Endodermal cell (in vitro differentiated cells): ENCODE measurements at regions not wholly inside any gene's neighbourhood (a gene's known extent, or its start where the extent isn't known, plus 50 kb on each side); places are given as distances from the start of the nearest gene placed in this dataset.

Experiments
- DNase-seq: peaks from one replicate; pipeline ENCODE4 v3.0.0-alpha.2; 2017
- H3K27ac ChIP-seq: 2 replicates; pipeline ENCODE4 v1.5.1; 2013; ENCODE audit warnings: mild to moderate bottlenecking, low read depth, low read length, moderate library complexity
- H3K27me3 ChIP-seq: 2 replicates; pipeline ENCODE4 v1.6.1; 2013; ENCODE audit warnings: mild to moderate bottlenecking, low read length, moderate library complexity; ENCODE audit not compliant: insufficient read depth, control insufficient read depth, poor library complexity, severe bottlenecking
- H3K36me3 ChIP-seq: 2 replicates; pipeline ENCODE4 v1.7.0; 2013; ENCODE audit warnings: mild to moderate bottlenecking, low read length, moderate library complexity; ENCODE audit not compliant: control insufficient read depth, insufficient read depth
- H3K4me1 ChIP-seq: one replicate; pipeline ENCODE4 v1.7.0; 2013; ENCODE audit warnings: low read length; ENCODE audit not compliant: control insufficient read depth, insufficient read depth
- H3K4me3 ChIP-seq: 2 replicates; pipeline ENCODE4 v1.5.1; 2013; ENCODE audit warnings: mild to moderate bottlenecking, low read length, moderate library complexity
- H3K9ac ChIP-seq: 2 replicates; pipeline ENCODE4 v1.6.1; 2013; ENCODE audit warnings: mild to moderate bottlenecking, low read length, moderate library complexity; ENCODE audit not compliant: poor library complexity, severe bottlenecking; ENCODE audit errors: extremely low read depth
- H3K9me3 ChIP-seq: 2 replicates; pipeline ENCODE4 v1.6.1; 2013; ENCODE audit warnings: mild to moderate bottlenecking, low read length, moderate library complexity; ENCODE audit not compliant: control insufficient read depth
- H3K27ac Mint-ChIP-seq: 2 replicates; pipeline ENCODE4 v1.8.0; 2020; ENCODE audit warnings: mixed read lengths
- H3K27me3 Mint-ChIP-seq: 2 replicates; pipeline ENCODE4 v1.8.0; 2021; ENCODE audit warnings: mild to moderate bottlenecking, mixed read lengths; ENCODE audit not compliant: insufficient read depth
- H3K36me3 Mint-ChIP-seq: 2 replicates; pipeline ENCODE4 v1.8.0; 2020; ENCODE audit warnings: low read depth, mixed read lengths
- H3K4me1 Mint-ChIP-seq: 2 replicates; pipeline ENCODE4 v1.8.0; 2020; ENCODE audit warnings: mixed read lengths
- H3K4me3 Mint-ChIP-seq: 2 replicates; pipeline ENCODE4 v1.8.0; 2020; ENCODE audit warnings: mild to moderate bottlenecking, moderate library complexity, mixed read lengths
- H3K9me3 Mint-ChIP-seq: 2 replicates; pipeline ENCODE4 v1.8.0; 2020; ENCODE audit warnings: mild to moderate bottlenecking, mixed read lengths
- CTCF ChIP-seq: fragments of 200-600 bp; sonication (generic); conservative IDR thresholded peaks from 2 replicates; pipeline ENCODE4 v1.5.0; 2021; ENCODE audit warnings: antibody characterized with exemption, mild to moderate bottlenecking
- WGBS, 2 experiments: methylation state at CpG; one replicate each; pipeline versions ENCODE4 v1.1.5 to v1.1.7; 2013; ENCODE audit warnings: missing lambda C conversion rate in 2 of 2, mixed read lengths in 1 of 2; ENCODE audit not compliant: insufficient coverage in 1 of 2, insufficient read length in 1 of 2; 5-methylcytosine and 5-hydroxymethylcytosine counted together

DNA sequence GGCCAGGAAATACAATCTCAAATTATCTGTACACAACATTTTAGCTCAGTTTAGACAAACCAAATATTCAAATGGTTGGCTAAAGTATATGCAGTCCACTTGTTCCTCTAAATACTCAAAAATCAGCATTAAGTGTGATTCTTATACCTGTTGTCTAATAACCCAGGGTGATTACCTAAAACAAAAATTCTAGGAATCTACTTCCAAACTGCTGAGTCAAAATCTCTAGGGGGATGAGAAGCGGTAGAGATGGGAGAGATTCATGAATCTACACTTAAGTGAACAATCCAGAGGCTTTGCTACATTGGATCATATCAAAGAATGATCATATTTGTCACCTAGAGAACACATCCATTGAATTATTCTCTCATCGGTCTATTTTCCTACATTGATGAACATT lies 420.9 kb upstream of the PKDCC start:
- 100% methylated on average over 1 of the region's 2 CpGs; no CpG with 5 or more reads in 1 of the 2 experiments for WGBS, 2 experiments
- no peak overlapping the region for H3K4me3 Mint-ChIP-seq
- no peaks in the 10 kb centered on the region for H3K27me3 Mint-ChIP-seq
- Histone ChIP-seq H3K27ac (no peak overlapping the region), H3K4me3 (no peak overlapping the region), H3K27me3 (peaks cover 13% of the 10 kb centered on the region), H3K36me3 (no peaks in the 10 kb centered on the region), H3K9me3 (no peaks in the 10 kb centered on the region), H3K4me1 (no peaks in the 10 kb centered on the region), H3K9ac (no peak overlapping the region)
- H3K9me3 Mint-ChIP-seq: no peaks in the 10 kb centered on the region
- H3K36me3 Mint-ChIP-seq: no peaks in the 10 kb centered on the region
- no peaks in the 10 kb centered on the region for H3K4me1 Mint-ChIP-seq
- H3K27ac Mint-ChIP-seq: no peak overlapping the region
- no peak for DNase-seq
- TF ChIP-seq CTCF: no peak

DNA sequence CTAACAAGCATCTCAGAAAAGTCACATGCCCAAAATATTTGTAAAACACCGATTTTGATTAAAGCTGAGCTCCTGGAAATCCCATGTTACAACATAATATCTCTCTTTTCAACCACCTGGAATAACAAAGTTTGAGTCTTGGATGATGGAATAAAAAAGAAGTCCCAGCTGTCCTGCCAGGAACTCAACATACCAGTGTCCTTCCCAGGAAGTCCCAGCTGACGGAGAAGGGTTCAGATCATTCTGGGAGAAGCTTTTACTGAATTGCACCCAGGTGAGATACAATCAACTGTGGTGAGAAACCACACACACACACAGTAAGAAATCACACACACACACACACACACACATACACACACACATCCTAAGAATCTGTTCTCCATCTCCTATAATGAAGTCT lies 413.1 kb upstream of the PKDCC start:
- H3K36me3 ChIP-seq: no peaks in the 10 kb centered on the region
- no peaks in the 10 kb centered on the region for H3K9me3 Mint-ChIP-seq
- no peaks in the 10 kb centered on the region for H3K36me3 Mint-ChIP-seq
- DNase-seq: no peak
- no peak for TF ChIP-seq CTCF
- 90% methylated on average over 2 of the region's 2 CpGs; no CpG with 5 or more reads in 1 of the 2 experiments for WGBS, 2 experiments
- no peak overlapping the region for H3K4me3 Mint-ChIP-seq
- no peak overlapping the region for H3K27ac Mint-ChIP-seq
- no peak overlapping the region for H3K9ac ChIP-seq
- H3K9me3 ChIP-seq: no peaks in the 10 kb centered on the region
- no peak overlapping the region for H3K4me3 ChIP-seq
- no peaks in the 10 kb centered on the region for H3K27me3 Mint-ChIP-seq
- no peaks in the 10 kb centered on the region for H3K4me1 Mint-ChIP-seq
- H3K4me1 ChIP-seq: no peaks in the 10 kb centered on the region
- peaks cover 11% of the 10 kb centered on the region for H3K27me3 ChIP-seq
- no peak overlapping the region for H3K27ac ChIP-seq

DNA sequence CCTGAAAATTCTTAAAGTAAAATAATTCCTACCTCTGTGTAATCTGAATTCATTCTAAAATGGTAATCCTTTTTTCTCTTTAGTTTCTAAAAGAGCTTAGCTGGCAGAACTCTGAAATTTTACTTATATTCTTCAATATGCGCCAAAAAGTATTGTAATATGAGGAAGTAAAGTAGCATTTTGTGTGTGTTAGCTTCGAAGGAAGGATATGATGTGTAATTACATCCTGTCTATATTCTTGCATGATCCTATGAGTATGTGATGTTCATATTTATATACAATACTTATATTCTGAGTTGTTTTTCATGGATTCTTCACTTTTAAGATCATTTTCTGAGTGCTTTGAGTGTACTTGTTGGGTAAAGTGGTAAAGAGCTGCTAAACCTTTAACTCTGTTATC lies 402.9 kb upstream of the PKDCC start:
- no peak overlapping the region for H3K27ac Mint-ChIP-seq
- Histone ChIP-seq H3K27ac (no peak overlapping the region), H3K36me3 (no peaks in the 10 kb centered on the region), H3K9ac (no peak overlapping the region), H3K9me3 (no peaks in the 10 kb centered on the region), H3K4me3 (no peak overlapping the region), H3K27me3 (no peaks in the 10 kb centered on the region), H3K4me1 (no peaks in the 10 kb centered on the region)
- no peaks in the 10 kb centered on the region for H3K9me3 Mint-ChIP-seq
- DNase-seq: no peak
- H3K4me3 Mint-ChIP-seq: no peak overlapping the region
- 100% methylated on average over 1 to 2 of the region's 2 CpGs for WGBS, 2 experiments
- H3K4me1 Mint-ChIP-seq: no peaks in the 10 kb centered on the region
- no peaks in the 10 kb centered on the region for H3K27me3 Mint-ChIP-seq
- H3K36me3 Mint-ChIP-seq: no peaks in the 10 kb centered on the region
- TF ChIP-seq CTCF: no peak
